HEK293 (cell line): ENCODE measurements at regions not wholly inside any gene's neighbourhood (a gene's known extent, or its start where the extent isn't known, plus 50 kb on each side); places are given as distances from the start of the nearest gene placed in this dataset.

Source experiments
- CTCF ChIP-seq: fragments of 450-650 bp; formaldehyde crosslinking; IDR thresholded peaks from 2 replicates; pipeline ENCODE4 v1.5.1; 2016; ENCODE audit warnings: missing biosample characterization, missing genetic modification characterization
- MYNN ChIP-seq: fragments of 450-650 bp; formaldehyde crosslinking; IDR thresholded peaks from 2 replicates; pipeline ENCODE4 v1.5.1; 2016; ENCODE audit warnings: missing biosample characterization, missing genetic modification characterization, borderline replicate concordance
- REST ChIP-seq: fragments of 450-650 bp; formaldehyde crosslinking; IDR thresholded peaks from 2 replicates; pipeline ENCODE4 v1.5.1; 2016; ENCODE audit warnings: missing biosample characterization, missing genetic modification characterization
- ZNF544 ChIP-seq: fragments of 450-650 bp; formaldehyde crosslinking; IDR thresholded peaks from 2 replicates; pipeline ENCODE4 v1.5.0; 2017; ENCODE audit warnings: missing biosample characterization, missing genetic modification characterization
- ZNF664 ChIP-seq: fragments of 450-650 bp; formaldehyde crosslinking; IDR thresholded peaks from 2 replicates; pipeline ENCODE4 v1.5.1; 2016; ENCODE audit warnings: missing biosample characterization, missing genetic modification characterization
- ZSCAN18 ChIP-seq: fragments of 450-650 bp; formaldehyde crosslinking; IDR thresholded peaks from 2 replicates; pipeline ENCODE4 v1.5.1; 2016; ENCODE audit warnings: missing biosample characterization, missing genetic modification characterization

GRCh38 chr14:87233266-87233665, 759.7 kb downstream of the GALC start:
- TF ChIP-seq CTCF (tag by site-specific recombination) = no peak
- no peak for TF ChIP-seq ZNF544 (tag by site-specific recombination)
- TF ChIP-seq ZSCAN18 (tag by site-specific recombination) = no peak
- no peak for TF ChIP-seq MYNN
- TF ChIP-seq ZNF664 (tag by site-specific recombination) = no peak
- no peak for TF ChIP-seq REST
